NCI-H345 treated with DMSO at 0.1 percent for 48 hours (cell line): ENCODE measurements at regions not wholly inside any gene's neighbourhood (a gene's known extent, or its start where the extent isn't known, plus 50 kb on each side); places are given as distances from the start of the nearest gene placed in this dataset.
"Not testable (repeated sequence)": the region's sequence is repeated elsewhere in the genome, so short reads cannot be mapped to it uniquely, and the experiment has no call there.

Experiments
- DNase-seq: peaks from one replicate; lab custom pipeline; 2025; ENCODE audit not compliant: unreplicated experiment; lab: John Stamatoyannopoulos, UW

- DNase-seq: no peak
Observed at GRCh38 chr5:178063277-178063676, 50.1 kb upstream of the N4BP3 start.

- peak; percentile 98 for DNase-seq
Observed at GRCh38 chr5:178058321-178059012, 54.9 kb upstream of the N4BP3 start.

- no peak for DNase-seq
Observed at GRCh38 chr5:178057839-178058238, 55.5 kb upstream of the N4BP3 start.

GRCh38 chr5:178056935-178057334 lies 56.4 kb upstream of the N4BP3 start:
- DNase-seq: no peak

- DNase-seq: not testable (repeated sequence)
Observed at GRCh38 chr5:178055536-178055935, 57.8 kb upstream of the N4BP3 start.

GRCh38 chr5:178052062-178052461 lies 56.0 kb upstream of the PROP1 start:
- DNase-seq: not testable (repeated sequence)

GRCh38 chr5:178050873-178051272 lies 54.8 kb upstream of the PROP1 start:
- not testable (repeated sequence) for DNase-seq

- not testable (repeated sequence) for DNase-seq
Observed at GRCh38 chr5:178047943-178048342, 51.9 kb upstream of the PROP1 start.

- DNase-seq: not testable (repeated sequence)
Observed at GRCh38 chr5:178046757-178047399, 50.8 kb upstream of the PROP1 start.

GRCh38 chr5:178045963-178046362 lies 49.9 kb upstream of the PROP1 start:
- DNase-seq: not testable (repeated sequence)
